ENCODE measurements at regions not wholly inside any gene's neighbourhood (a gene's known extent, or its start where the extent isn't known, plus 50 kb on each side); places are given as distances from the start of the nearest gene placed in this dataset.
"Not testable (repeated sequence)": the region's sequence is repeated elsewhere in the genome, so short reads cannot be mapped to it uniquely, and the experiment has no call there.

DNA sequence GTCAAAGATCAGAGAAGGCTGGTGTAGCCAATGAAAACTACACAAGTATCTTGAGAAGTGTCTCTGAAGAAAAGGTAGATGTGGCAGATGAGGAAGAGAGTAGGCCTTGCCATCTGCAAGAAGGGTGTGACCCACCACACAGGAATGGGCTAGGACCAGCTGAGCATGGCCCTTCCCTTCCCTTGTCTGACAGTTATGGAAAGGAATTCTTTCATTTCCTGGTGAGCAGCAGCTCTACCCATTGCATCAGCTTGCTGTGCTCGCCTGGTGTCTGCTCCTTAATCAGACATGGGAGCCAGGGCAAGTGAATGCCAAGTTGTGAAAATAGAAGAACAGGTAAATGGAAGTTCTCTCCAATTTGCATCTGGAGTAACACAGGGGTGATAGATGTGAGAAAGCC is 145.2 kb upstream of the KRR1 start:
- DNase-seq (ENCODE audit: extremely low read depth, low read depth, low spot score): no peak

DNA sequence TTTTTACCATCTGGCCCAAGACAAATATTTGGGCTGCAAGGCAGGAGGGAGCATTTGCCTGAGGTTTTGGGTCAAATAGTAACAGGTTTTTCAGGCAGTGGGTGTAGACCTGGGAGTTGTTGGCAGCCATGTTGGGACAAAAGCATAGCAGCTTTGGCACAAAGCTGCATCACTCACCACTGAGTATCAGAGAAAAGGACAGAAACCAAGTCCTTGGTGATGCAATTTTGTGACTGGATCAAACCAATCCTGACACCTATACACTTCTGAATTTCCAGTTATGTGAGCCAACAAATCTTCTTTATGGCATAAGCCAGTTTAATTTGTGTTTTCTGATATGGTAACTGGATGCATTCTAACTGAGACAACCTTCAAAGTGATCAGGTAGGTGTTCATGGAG is 144.8 kb upstream of the KRR1 start:
- DNase-seq (ENCODE audit: extremely low read depth, low read depth, low spot score): no peak

- no peak for DNase-seq (ENCODE audit: extremely low read depth, low read depth, low spot score)
Observed at GRCh38 chr12:75655315-75655806, 144.0 kb upstream of the KRR1 start.

DNA sequence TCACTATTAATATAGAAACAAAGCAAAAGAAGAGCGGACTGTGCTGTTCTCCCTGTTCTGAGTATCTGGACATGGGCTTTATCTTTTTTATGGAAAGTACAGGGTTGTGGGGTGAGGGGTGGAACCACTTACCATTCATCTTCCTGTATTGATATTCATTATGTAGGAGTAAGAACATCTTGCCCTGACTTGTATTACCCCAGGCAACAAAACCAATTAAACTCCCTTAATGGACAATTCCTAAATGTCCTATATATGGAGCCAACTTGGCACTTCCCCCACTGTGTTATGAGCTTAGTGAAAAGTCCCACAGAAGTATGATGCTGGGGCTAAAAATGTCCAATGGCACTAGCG is 139.9 kb upstream of the KRR1 start:
- no peak for DNase-seq (ENCODE audit: extremely low read depth, low read depth, low spot score)

DNA sequence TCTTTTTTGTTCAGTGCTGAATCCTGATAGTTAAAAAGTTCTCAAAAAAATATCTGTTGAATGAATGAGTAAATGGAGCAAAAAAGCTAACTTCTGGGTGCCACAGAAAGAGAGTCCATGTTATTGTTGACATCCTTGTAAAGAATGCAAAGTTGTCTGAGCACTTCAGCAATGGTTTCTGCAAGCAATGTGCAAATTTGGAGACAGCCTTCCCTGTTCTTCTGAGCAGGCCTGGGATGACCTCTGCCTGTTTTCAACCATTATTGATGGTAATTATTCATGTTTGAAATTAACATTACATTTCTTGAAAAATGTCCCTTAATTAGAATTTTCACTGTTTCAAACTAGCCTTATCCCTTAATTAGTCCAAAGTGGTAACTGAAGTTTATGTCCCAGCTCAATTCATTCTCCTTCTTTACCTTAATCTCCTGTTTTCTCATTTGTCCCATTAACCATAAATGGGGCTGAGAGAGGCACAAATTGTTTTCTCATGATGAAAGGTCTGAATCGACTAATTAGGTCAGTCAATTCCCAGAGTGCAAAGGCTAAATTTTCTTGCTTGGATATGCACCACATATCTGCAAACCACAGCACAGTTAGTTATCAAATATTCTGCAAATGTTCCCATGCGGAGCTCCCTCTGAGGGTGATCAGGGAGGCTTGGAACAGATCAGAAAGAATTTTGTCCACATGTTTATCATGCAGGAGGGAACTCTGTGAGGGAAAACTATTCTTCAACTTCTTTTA is 139.4 kb upstream of the KRR1 start:
- DNase-seq (ENCODE audit: extremely low read depth, low read depth, low spot score): no peak

- no peak for DNase-seq (ENCODE audit: extremely low read depth, low read depth, low spot score)
Observed at GRCh38 chr12:75650100-75650499, 138.7 kb upstream of the KRR1 start.

- DNase-seq (ENCODE audit: extremely low read depth, low read depth, low spot score): no peak
Observed at GRCh38 chr12:75648856-75649255, 137.4 kb upstream of the KRR1 start.

- no peak for DNase-seq (ENCODE audit: extremely low read depth, low read depth, low spot score)
Observed at GRCh38 chr12:75646329-75647210, 135.2 kb upstream of the KRR1 start.

DNA sequence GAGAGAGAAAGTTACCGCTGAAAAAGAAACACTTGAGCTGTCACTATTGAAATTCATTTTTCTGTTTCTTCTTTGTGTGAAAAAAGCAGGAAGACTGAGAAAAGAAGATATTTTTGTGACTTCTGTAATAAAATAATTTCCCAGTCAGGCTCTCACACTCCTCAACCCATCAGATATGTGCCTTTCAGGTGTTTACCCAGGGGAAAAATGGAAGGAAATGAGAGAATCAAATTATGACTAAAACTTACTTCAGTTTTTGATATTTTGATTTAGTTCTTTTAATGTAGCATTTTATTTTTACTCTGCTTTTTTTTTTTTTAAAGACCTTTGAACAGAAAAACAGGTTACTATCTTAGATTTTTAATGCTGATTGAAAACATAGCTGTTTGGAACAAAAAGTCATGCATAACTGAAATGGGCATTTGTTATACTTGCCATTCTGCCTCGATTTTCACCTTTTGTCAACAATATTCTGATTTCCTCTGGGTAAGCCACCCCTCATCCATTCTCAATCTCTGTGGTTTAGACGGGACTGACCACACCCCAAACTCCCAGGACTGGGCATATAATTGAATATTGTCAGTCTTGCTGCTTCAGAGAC is 133.2 kb upstream of the KRR1 start:
- DNase-seq (ENCODE audit: extremely low read depth, low read depth, low spot score): no peak

DNA sequence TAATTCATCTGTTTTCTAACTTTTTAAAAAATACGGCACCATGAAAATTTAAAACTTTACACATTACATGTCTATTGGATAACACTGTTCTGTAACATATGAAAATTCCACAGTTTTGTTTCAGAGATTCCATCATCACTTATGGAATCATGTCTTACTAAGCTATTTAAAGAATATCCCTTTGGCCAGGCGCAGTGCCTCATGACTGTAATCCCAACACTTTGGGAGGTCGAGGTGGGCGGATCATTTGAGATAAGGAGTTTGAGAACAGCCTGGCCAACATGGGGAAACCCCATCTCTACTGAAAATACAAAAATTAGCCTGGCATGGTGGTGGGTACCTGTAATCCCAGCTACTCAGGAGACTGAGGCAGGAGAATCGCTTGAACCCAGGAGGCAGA is 131.7 kb upstream of the KRR1 start:
- DNase-seq (ENCODE audit: extremely low read depth, low read depth, low spot score): not testable (repeated sequence)

- no peak for DNase-seq (ENCODE audit: extremely low read depth, low read depth, low spot score)
Observed at GRCh38 chr12:75642226-75642625, 130.8 kb upstream of the KRR1 start.

DNA sequence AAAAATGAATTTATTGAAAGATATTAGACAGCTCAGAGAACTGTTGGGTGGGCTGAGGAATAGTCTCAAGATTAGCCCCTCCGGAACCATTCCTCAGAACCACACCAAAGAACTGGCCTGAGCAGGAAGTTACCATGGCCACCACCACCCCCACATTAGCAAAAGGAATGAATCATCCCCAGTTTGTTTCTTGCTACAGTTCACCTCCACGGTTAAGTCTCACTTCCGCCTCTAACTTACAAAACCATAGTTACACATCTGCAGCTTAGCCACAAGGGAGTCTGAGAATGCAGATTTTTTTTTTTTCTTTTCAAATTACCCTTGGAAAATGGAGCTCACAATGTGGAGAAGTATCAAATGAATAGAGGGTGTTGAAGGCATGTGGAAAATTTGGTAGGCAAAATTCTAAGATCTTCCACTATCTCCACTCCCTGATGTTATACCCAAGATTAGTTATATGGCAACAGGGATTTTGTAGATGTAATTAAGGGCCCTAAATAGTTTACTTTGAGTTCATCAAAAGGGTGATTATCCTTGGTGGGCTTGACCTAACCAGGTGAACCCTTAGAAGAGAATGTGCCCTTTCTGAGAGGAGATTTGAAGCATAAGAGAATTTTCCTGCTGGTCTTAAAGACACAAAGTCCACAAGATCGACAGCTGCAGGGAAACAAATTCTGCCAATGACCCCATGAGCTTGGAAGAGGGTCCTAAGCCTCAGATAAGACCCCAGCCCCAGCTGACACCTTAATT is 129.8 kb upstream of the KRR1 start:
- no peak for DNase-seq (ENCODE audit: extremely low read depth, low read depth, low spot score)

DNA sequence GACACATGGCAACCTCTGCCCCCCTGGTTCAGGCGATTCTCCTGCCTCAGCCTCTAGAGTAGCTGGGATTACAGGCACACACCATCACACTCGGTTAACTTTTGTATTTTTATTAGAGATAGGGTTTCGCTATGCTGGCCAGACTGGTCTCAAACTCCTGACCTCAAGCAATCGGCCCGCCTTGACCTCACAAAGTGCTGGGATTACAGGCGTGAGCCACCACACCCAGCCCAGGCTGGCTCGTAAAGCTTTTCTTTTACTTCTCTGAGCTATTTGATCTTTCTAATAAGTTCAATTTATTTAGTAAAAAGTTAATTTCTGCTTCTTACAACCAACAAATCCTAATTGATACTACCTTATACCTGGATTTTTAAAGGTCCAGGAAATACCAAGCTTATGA is 127.4 kb upstream of the KRR1 start:
- no peak for DNase-seq (ENCODE audit: extremely low read depth, low read depth, low spot score)

DNA sequence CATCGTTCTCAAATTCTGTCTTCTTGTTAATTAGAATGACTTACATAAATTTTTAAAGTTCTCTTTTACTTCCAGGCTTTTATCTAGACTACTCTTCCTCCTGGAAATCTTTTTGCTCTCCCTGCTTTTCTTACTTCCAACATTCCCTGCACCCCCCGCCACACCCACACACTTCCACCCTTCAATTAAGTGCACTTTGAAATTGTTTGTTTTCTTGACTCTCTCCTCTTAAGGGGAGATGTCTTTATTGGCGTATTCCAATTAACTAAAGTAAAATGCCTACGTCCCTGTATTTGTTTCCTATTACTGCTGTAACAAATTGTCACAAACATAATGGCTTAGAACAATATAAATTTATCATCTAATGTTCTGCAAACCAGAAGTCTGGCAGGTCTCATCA is 125.2 kb upstream of the KRR1 start:
- DNase-seq (ENCODE audit: extremely low read depth, low read depth, low spot score): no peak

GRCh38 chr12:75635606-75636444 is 124.4 kb upstream of the KRR1 start:
- no peak for DNase-seq (ENCODE audit: extremely low read depth, low read depth, low spot score)

- DNase-seq (ENCODE audit: extremely low read depth, low read depth, low spot score): no peak
Observed at GRCh38 chr12:75634244-75635222, 123.1 kb upstream of the KRR1 start.

- no peak for DNase-seq (ENCODE audit: extremely low read depth, low read depth, low spot score)
Observed at GRCh38 chr12:75633789-75634188, 122.4 kb upstream of the KRR1 start.

DNA sequence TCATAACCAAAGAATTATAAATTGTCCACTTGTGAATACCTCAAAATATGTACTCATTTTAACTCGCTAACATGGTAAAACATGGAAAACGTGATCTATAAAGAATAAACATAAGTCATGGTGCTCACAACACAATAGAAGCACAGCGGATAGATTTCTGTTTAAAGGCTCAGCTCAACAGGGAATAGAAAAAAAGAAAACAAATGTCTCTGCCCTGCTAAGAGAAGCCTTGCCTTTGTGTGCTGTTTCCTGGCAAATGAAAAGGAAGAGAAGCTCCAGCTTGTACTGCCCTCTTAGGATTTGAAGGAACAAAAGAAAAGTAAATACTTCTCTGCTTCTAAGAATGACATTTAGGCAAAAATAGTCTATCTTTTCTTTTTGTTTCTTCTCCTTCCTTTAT is 121.0 kb upstream of the KRR1 start:
- DNase-seq (ENCODE audit: extremely low read depth, low read depth, low spot score): no peak

GRCh38 chr12:75631831-75632230 is 120.4 kb upstream of the KRR1 start:
- DNase-seq (ENCODE audit: extremely low read depth, low read depth, low spot score): no peak
